Neural cell (in vitro differentiated cells): ENCODE measurements at regions not wholly inside any gene's neighbourhood (a gene's known extent, or its start where the extent isn't known, plus 50 kb on each side); places are given as distances from the start of the nearest gene placed in this dataset.

Experiments
- EZH2 ChIP-seq: fragments of 200-600, 300-800 bp; shearing (Covaris generic), sonication (generic); IDR thresholded peaks from 2 replicates; pipeline ENCODE4 v1.6.1; 2014; ENCODE audit warnings: antibody characterized with exemption, low read length, borderline replicate concordance, mild to moderate bottlenecking; ENCODE audit not compliant: insufficient read depth, poor library complexity, severe bottlenecking
- TF ChIP-seq, protein P1 (sequence below): fragments of 450-650 bp; IDR thresholded peaks from 2 replicates; pipeline ENCODE4 v1.5.1; 2014; ENCODE audit warnings: antibody characterized with exemption, mild to moderate bottlenecking, moderate library complexity; ENCODE audit not compliant: poor library complexity, severe bottlenecking

GRCh38 chr2:175662335-175662734 lies 339.7 kb downstream of the LNPK start:
- TF ChIP-seq, protein P1, sequence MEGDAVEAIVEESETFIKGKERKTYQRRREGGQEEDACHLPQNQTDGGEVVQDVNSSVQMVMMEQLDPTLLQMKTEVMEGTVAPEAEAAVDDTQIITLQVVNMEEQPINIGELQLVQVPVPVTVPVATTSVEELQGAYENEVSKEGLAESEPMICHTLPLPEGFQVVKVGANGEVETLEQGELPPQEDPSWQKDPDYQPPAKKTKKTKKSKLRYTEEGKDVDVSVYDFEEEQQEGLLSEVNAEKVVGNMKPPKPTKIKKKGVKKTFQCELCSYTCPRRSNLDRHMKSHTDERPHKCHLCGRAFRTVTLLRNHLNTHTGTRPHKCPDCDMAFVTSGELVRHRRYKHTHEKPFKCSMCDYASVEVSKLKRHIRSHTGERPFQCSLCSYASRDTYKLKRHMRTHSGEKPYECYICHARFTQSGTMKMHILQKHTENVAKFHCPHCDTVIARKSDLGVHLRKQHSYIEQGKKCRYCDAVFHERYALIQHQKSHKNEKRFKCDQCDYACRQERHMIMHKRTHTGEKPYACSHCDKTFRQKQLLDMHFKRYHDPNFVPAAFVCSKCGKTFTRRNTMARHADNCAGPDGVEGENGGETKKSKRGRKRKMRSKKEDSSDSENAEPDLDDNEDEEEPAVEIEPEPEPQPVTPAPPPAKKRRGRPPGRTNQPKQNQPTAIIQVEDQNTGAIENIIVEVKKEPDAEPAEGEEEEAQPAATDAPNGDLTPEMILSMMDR = no peak
- no peak for TF ChIP-seq EZH2
